Epithelial cell of esophagus (primary cell): ENCODE measurements at regions not wholly inside any gene's neighbourhood (a gene's known extent, or its start where the extent isn't known, plus 50 kb on each side); places are given as distances from the start of the nearest gene placed in this dataset.

Experiments used
- DNase-seq: peaks from one replicate; pipeline ENCODE4 v3.0.0; 2010; ENCODE audit warnings: low read depth
- H3K4me3 ChIP-seq: 2 replicates; pipeline ENCODE4 v1.5.1; 2011; ENCODE audit warnings: mild to moderate bottlenecking, low read length, control low read depth
- TF ChIP-seq, protein P1 (sequence below): IDR thresholded peaks from 2 replicates; pipeline ENCODE4 v1.5.1; 2011; ENCODE audit warnings: low read depth, mild to moderate bottlenecking, low read length, control low read depth, inconsistent platforms; ENCODE audit not compliant: insufficient read depth; ENCODE audit errors: missing control alignments

DNA sequence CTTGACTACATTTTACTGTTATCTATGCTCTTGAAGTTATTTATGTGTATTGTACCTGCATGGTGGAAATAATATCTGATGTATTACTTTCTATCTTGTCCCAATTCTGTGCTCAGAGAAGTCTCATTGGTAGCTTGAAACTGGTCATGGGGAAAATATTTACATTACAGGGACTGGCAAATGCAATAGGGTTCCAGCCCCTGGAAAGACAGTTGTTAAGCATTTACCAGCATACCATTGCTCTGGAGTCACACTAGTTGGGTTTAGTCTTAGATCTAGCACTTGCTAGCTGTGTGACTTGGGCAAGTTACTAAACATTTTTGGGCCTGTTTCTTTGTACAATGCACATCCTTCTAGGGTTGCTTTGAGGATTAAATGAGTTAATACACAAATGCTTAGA is 86.3 kb upstream of the NRXN3 start:
- DNase-seq = no peak
- TF ChIP-seq, protein P1, sequence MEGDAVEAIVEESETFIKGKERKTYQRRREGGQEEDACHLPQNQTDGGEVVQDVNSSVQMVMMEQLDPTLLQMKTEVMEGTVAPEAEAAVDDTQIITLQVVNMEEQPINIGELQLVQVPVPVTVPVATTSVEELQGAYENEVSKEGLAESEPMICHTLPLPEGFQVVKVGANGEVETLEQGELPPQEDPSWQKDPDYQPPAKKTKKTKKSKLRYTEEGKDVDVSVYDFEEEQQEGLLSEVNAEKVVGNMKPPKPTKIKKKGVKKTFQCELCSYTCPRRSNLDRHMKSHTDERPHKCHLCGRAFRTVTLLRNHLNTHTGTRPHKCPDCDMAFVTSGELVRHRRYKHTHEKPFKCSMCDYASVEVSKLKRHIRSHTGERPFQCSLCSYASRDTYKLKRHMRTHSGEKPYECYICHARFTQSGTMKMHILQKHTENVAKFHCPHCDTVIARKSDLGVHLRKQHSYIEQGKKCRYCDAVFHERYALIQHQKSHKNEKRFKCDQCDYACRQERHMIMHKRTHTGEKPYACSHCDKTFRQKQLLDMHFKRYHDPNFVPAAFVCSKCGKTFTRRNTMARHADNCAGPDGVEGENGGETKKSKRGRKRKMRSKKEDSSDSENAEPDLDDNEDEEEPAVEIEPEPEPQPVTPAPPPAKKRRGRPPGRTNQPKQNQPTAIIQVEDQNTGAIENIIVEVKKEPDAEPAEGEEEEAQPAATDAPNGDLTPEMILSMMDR = no peak
- H3K4me3 ChIP-seq = no peak overlapping the region

DNA sequence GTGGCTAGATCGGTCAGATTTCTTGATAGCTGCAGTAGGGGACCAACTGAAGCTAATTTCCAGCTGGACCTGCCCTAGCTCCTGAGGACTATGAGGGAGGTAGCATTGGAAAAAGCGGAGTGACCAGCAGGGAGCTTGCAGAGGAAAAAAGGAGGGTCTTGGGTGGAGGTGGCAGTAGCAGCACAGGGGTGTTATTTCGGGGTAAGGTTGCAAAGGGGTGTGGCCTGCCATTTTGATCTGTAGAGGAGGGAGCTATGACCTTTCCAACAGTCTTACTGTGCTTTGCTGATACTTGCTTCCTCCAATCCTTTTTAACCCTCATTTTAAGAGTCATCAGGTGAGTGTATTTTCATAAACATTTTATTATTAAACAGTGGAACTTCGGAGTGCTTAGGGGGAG is 83.8 kb upstream of the NRXN3 start:
- no peak for DNase-seq
- no peak overlapping the region for H3K4me3 ChIP-seq
- TF ChIP-seq, protein P1 = no peak

DNA sequence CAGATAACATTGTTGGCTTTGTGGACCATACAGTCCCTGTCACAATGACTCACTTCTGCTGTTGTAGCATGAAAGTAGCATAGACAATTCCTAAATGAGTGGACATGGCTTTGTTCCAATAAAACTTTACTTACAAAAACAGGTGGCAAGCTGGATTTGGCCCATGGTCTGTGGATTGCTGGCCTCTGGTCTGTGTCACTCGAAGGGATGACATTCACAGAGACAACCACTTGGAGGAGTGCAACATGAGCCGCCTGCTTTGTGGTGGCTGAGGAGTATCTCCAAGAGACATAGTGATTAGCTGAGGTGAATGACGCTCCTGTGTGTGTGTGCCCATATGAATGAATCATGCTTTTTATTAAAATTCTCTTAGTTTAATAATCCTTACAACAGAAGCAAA is 81.3 kb upstream of the NRXN3 start:
- H3K4me3 ChIP-seq = no peak overlapping the region
- no peak for DNase-seq

DNA sequence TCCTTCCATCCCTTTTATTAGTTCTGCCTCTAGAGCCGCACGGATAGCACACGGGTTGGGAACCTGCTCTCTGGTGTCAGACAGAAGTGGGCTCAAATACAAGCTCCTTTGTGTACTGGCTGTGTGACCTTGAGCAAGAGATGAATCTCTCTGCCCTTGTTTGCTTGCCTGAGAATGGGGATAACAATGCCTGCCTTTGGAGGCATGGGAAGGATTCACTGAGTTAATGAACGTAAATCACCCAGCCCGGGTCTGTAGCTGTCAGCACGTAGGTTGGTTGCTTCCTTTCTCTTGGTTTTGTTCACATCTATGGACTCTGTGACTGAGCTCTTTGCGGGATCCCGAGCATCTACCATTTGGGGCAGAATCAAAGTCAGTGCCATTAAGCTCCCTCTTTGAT is 79.3 kb upstream of the NRXN3 start:
- TF ChIP-seq, protein P1 = no peak
- no peak for DNase-seq

More for the DNA sequence above, 81.3 kb upstream of the NRXN3 start:
- TF ChIP-seq, protein P1 = no peak

DNA sequence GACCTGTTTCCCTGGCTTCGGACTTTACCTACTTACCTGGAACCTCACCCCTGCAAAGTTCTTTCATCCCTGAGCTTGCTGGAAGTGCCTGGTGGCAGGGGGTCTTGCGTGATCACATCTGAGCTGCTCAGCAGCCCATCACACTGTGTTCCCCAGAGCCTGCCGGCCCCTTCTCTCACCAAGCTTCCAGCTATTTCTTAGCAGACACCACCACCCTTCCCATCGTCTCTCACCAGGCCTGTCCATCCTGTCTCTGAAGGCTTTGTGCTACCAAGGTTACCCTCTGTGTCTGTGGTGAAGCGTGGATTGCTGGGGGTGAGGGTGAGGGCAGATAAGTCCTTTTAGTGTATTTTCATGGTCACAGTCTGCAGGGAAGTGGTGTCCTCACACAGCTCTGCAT is 78.8 kb upstream of the NRXN3 start:
- H3K4me3 ChIP-seq = no peak overlapping the region
- TF ChIP-seq, protein P1 = no peak
- DNase-seq = no peak

More for the DNA sequence above, 79.3 kb upstream of the NRXN3 start:
- no peak overlapping the region for H3K4me3 ChIP-seq

DNA sequence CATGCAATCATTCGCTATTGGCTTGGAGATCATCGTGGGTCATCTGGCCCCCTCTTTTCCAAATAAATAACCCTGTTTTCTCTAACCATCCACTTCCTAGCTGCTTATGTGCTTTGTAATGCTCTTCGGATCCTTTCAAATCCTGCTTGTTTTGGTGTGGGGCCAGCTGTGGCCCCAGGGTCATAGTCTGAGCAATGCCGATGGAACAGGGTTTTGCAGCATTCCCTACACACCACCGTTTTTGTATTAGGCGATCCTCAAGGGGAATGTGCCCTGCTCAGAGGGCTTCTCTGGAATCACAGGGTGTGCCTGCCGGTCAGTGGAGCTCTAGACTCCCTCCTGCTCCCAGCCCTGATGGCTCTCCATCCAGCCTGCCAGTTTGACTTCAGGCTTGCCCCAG is 78.1 kb upstream of the NRXN3 start:
- H3K4me3 ChIP-seq = no peak overlapping the region
- DNase-seq = no peak
- TF ChIP-seq, protein P1 = no peak

DNA sequence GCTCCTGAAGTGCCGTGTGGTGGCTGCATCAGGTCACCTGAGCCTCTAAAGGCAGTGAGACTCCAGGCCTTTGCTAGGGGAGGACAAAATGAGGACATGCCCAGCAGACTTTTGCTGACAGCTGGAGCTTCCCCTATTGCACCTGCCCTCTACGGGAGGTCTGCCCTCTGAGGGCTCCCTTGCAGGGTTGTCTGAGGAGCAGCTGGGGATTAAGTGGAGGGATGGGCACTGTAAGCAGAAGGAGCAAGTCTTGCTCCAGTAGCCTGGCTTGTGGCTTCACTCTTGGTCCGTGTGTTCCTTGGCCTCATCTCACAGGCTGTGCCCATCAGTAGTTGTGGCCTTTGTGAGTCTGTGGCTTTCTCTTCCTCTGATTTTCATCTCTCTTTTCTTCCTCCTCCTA is 66.9 kb upstream of the NRXN3 start:
- DNase-seq = no peak
- no peak overlapping the region for H3K4me3 ChIP-seq
- TF ChIP-seq, protein P1 = no peak
